IMR-90 (cell line): ENCODE measurements at regions not wholly inside any gene's neighbourhood (a gene's known extent, or its start where the extent isn't known, plus 50 kb on each side); places are given as distances from the start of the nearest gene placed in this dataset.

Experiments used
- CHD1 ChIP-seq: IDR thresholded peaks from 2 replicates; pipeline ENCODE4 v1.6.1; 2012; ENCODE audit warnings: low read depth, low read length, improper control_type of control experiment
- FOS ChIP-seq: fragments of 150-350 bp; IDR thresholded peaks from 2 replicates; pipeline ENCODE4 v1.6.1; 2016; ENCODE audit warnings: low read depth, low read length
- MAFK ChIP-seq: IDR thresholded peaks from 2 replicates; pipeline ENCODE4 v1.6.1; 2012; ENCODE audit warnings: low read depth, low read length, improper control_type of control experiment
- MXI1 ChIP-seq: IDR thresholded peaks from 2 replicates; pipeline ENCODE4 v1.6.1; 2012; ENCODE audit warnings: low read depth, mild to moderate bottlenecking, low read length, moderate library complexity, borderline replicate concordance
- POLR2A ChIP-seq: IDR thresholded peaks from 2 replicates; pipeline ENCODE4 v1.6.1; 2012; ENCODE audit warnings: mild to moderate bottlenecking, low read depth, low read length
- RAD21 ChIP-seq: IDR thresholded peaks from 2 replicates; pipeline ENCODE4 v1.6.1; 2012; ENCODE audit warnings: low read length, improper control_type of control experiment
- RCOR1 ChIP-seq: IDR thresholded peaks from 2 replicates; pipeline ENCODE4 v1.6.1; 2012; ENCODE audit warnings: mild to moderate bottlenecking, low read length, improper control_type of control experiment; ENCODE audit not compliant: insufficient replicate concordance
- RFX5 ChIP-seq: IDR thresholded peaks from 2 replicates; pipeline ENCODE4 v1.8.0; 2012; ENCODE audit warnings: low read depth, mild to moderate bottlenecking, low read length, moderate library complexity
- TF ChIP-seq, protein P1 (sequence below): fragments of 150-350 bp; IDR thresholded peaks from 2 replicates; pipeline ENCODE4 v1.6.1; 2017; ENCODE audit warnings: mild to moderate bottlenecking, antibody characterized with exemption, low read length, low read depth
- TF ChIP-seq, protein P2 (sequence below): conservative IDR thresholded peaks from 2 replicates; pipeline ENCODE4 v1.5.1; 2012; ENCODE audit warnings: mild to moderate bottlenecking, low read depth, low read length, improper control_type of control experiment

DNA sequence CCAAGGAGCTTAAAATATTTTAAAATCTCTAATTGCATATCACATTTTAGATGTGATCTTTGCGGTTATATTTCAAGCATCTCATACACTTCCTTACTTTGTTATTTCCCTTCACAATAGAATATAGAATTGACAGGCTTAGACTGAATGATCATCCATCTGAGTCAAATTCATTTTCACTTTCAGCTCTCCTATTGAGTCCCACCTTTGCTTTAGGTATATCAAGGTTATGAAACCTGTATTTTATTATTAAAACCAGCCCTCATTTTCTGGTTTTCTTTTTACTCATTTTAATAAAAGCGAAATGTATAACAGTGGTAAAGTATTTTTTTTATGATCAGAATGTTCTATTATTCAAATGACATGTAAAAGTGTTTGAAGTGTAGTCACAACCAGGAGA lies 162.9 kb upstream of the KYNU start:
- TF ChIP-seq POLR2A (no peak), RAD21 (no peak), RCOR1 (no peak), MXI1 (no peak), MAFK (no peak), FOS (no peak), CHD1 (no peak), RFX5 (no peak)
- TF ChIP-seq, protein P1, sequence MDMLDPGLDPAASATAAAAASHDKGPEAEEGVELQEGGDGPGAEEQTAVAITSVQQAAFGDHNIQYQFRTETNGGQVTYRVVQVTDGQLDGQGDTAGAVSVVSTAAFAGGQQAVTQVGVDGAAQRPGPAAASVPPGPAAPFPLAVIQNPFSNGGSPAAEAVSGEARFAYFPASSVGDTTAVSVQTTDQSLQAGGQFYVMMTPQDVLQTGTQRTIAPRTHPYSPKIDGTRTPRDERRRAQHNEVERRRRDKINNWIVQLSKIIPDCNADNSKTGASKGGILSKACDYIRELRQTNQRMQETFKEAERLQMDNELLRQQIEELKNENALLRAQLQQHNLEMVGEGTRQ: no peak
- TF ChIP-seq, protein P2, sequence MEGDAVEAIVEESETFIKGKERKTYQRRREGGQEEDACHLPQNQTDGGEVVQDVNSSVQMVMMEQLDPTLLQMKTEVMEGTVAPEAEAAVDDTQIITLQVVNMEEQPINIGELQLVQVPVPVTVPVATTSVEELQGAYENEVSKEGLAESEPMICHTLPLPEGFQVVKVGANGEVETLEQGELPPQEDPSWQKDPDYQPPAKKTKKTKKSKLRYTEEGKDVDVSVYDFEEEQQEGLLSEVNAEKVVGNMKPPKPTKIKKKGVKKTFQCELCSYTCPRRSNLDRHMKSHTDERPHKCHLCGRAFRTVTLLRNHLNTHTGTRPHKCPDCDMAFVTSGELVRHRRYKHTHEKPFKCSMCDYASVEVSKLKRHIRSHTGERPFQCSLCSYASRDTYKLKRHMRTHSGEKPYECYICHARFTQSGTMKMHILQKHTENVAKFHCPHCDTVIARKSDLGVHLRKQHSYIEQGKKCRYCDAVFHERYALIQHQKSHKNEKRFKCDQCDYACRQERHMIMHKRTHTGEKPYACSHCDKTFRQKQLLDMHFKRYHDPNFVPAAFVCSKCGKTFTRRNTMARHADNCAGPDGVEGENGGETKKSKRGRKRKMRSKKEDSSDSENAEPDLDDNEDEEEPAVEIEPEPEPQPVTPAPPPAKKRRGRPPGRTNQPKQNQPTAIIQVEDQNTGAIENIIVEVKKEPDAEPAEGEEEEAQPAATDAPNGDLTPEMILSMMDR: no peak
